B cell (primary cell): ENCODE measurements at regions not wholly inside any gene's neighbourhood (a gene's known extent, or its start where the extent isn't known, plus 50 kb on each side); places are given as distances from the start of the nearest gene placed in this dataset.

Experiments
- ATAC-seq: fragments of 200-7000 bp; cut with Tn5 transposase; one replicate; pipeline ENCODE4 v1.10.0; 2021; ENCODE audit warnings: low read depth, mild to moderate bottlenecking, moderate number of reproducible peaks, moderate library complexity
- CTCF ChIA-PET: fragments of 350-600 bp; sonication (Branson Sonifier 250); formaldehyde crosslinking; loops from one replicate; lab custom pipeline; 2021; ENCODE audit warnings: antibody characterized with exemption, inconsistent platforms; lab: Charles Lee
- POLR2A ChIA-PET: fragments of 350-600 bp; sonication (Branson Sonifier 250); formaldehyde crosslinking; loops from one replicate; lab custom pipeline; 2021; ENCODE audit warnings: antibody characterized with exemption; lab: Charles Lee
- DNase-seq: peaks from one replicate; pipeline ENCODE4 v3.0.0; 2013
- H2AFZ ChIP-seq: 2 replicates; pipeline ENCODE4 v1.6.1; 2012; ENCODE audit warnings: mild to moderate bottlenecking, low read depth, low read length; ENCODE audit not compliant: insufficient read depth, poor library complexity, severe bottlenecking
- H3K27ac ChIP-seq, 2 donors: 1 replicate in 1 of 2; 2 replicates in 1 of 2; pipeline ENCODE4 v1.5.1; 2012 to 2013; ENCODE audit warnings: low read length in 2 of 2, mild to moderate bottlenecking in 2 of 2, moderate library complexity in 1 of 2
- H3K27me3 ChIP-seq, 4 experiments: fragments of 200-600 bp in 1 of 4; sonication (generic) in 1 of 4; replicated peaks in 1 of 4; 1 replicate in 2 of 4; 2 replicates in 2 of 4; pipeline versions ENCODE4 v1.6.1 to v1.7.0; 2013 to 2016; ENCODE audit warnings: low read length in 3 of 4, mild to moderate bottlenecking in 2 of 4, mixed read lengths in 1 of 4, moderate library complexity in 1 of 4; ENCODE audit not compliant: insufficient read depth in 4 of 4, control insufficient read depth in 3 of 4; ENCODE audit errors: control extremely low read depth in 1 of 4
- H3K36me3 ChIP-seq, 2 experiments: replicated peaks in 1 of 2; 1 replicate in 1 of 2; 2 replicates in 1 of 2; pipeline versions ENCODE4 v1.6.1 to v1.7.1; 2013; ENCODE audit warnings: low read length in 1 of 2; ENCODE audit not compliant: insufficient read depth in 2 of 2, control insufficient read depth in 1 of 2; ENCODE audit errors: control extremely low read depth in 1 of 2, extremely low read depth in 1 of 2
- H3K4me1 ChIP-seq, 2 donors: fragments of 200-600 bp in 1 of 2; sonication (generic) in 1 of 2; 1 replicate in 1 of 2; 2 replicates in 1 of 2; pipeline versions ENCODE4 v1.5.1 to v1.6.1; 2013 to 2017; ENCODE audit warnings: low read length in 2 of 2; ENCODE audit not compliant: control insufficient read depth in 2 of 2, insufficient read depth in 2 of 2
- H3K4me2 ChIP-seq: replicated peaks from 2 replicates; pipeline ENCODE3; 2012; ENCODE audit warnings: mild to moderate bottlenecking, low read depth, low read length; ENCODE audit not compliant: poor library complexity, severe bottlenecking
- H3K4me3 ChIP-seq, 5 experiments: fragments of 200-600 bp in 1 of 5; sonication (generic) in 1 of 5; 1 replicate in 3 of 5; 2 replicates in 2 of 5; pipeline versions ENCODE4 v1.5.1 to v1.7.0; 2011 to 2016; ENCODE audit warnings: low read length in 4 of 5, mild to moderate bottlenecking in 4 of 5, low read depth in 2 of 5, control low read depth in 1 of 5, moderate library complexity in 1 of 5; ENCODE audit not compliant: insufficient read depth in 1 of 5; ENCODE audit errors: control extremely low read depth in 1 of 5, extremely low read depth in 1 of 5
- H3K79me2 ChIP-seq: fragments of 200-600 bp; sonication (generic); one replicate; pipeline ENCODE4 v1.6.0; 2016; ENCODE audit warnings: low read length; ENCODE audit not compliant: control insufficient read depth, insufficient read depth
- H3K9ac ChIP-seq: fragments of 200-600 bp; sonication (generic); 2 replicates; pipeline ENCODE4 v1.6.1; 2017; ENCODE audit warnings: mild to moderate bottlenecking, low read length, moderate library complexity
- H3K9me3 ChIP-seq, 3 donors: one replicate each; pipeline versions ENCODE4 v1.6.1 to v1.7.1; 2013; ENCODE audit warnings: low read length in 2 of 3; ENCODE audit not compliant: control insufficient read depth in 2 of 3, insufficient read depth in 1 of 3; ENCODE audit errors: control extremely low read depth in 1 of 3
- H4K20me1 ChIP-seq: 2 replicates; pipeline ENCODE4 v1.6.0; 2012; ENCODE audit warnings: mild to moderate bottlenecking, low read length; ENCODE audit not compliant: insufficient read depth, control insufficient read depth, poor library complexity, severe bottlenecking
- H3K27ac Mint-ChIP-seq: one replicate; pipeline ENCODE4 v1.8.0; 2021; ENCODE audit warnings: mixed read lengths
- H3K27me3 Mint-ChIP-seq: one replicate; pipeline ENCODE4 v1.8.0; 2021; ENCODE audit warnings: mixed read lengths
- H3K4me1 Mint-ChIP-seq: one replicate; pipeline ENCODE4 v1.8.0; 2021; ENCODE audit warnings: mixed read lengths
- H3K4me3 Mint-ChIP-seq: one replicate; pipeline ENCODE4 v1.8.0; 2021; ENCODE audit warnings: mixed read lengths
- H3K9me3 Mint-ChIP-seq: one replicate; pipeline ENCODE4 v1.8.0; 2022; ENCODE audit warnings: mixed read lengths; ENCODE audit not compliant: insufficient read depth
- EZH2 ChIP-seq: IDR thresholded peaks from 2 replicates; pipeline ENCODE4 v1.6.1; 2012; ENCODE audit warnings: borderline replicate concordance, low read depth, mild to moderate bottlenecking, moderate library complexity, low read length; ENCODE audit not compliant: insufficient read depth, poor library complexity, severe bottlenecking
- WGBS: methylation state at CpG from one replicate; pipeline ENCODE4 v1.1.5; 2013; ENCODE audit warnings: missing lambda C conversion rate; ENCODE audit not compliant: insufficient coverage; 5-methylcytosine and 5-hydroxymethylcytosine counted together
- intact Hi-C: fragments of 100-400 bp; cut with micrococcal nuclease; formaldehyde crosslinking; loops from one replicate; pipeline ENCODE4 v1.10.0; 2022
- TF ChIP-seq, protein P1 (sequence below): fragments of 200-600 bp; IDR thresholded peaks from one replicate; pipeline ENCODE4 v1.8.0; 2022; ENCODE audit warnings: antibody characterized with exemption, mild to moderate bottlenecking

DNA sequence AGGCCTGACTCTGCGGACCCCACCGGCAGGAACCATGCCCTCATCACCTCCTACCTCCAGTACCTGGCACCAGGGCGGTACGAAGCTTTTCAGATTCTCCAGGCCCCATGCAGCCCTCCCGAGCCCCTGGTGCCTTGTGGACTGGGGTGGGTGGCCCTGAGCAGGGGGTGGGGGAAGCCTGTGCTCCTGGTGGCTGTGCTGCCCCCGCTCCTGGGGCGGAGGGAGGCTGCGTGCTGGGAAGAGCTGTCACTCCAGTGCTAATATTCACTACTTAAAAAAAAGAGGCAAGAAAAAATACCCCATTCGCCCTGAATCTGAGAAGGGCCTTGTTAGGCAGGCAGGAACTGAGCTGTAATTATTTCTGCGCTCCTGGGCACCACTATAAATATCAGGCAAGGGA lies 111.8 kb downstream of the ENGASE start:
- H3K36me3 ChIP-seq = no peaks in the 10 kb centered on the region
- H3K27me3 ChIP-seq = peaks cover 0 to 51% (median 9%) of the 10 kb centered on the region in 4 experiments
- H3K27me3 Mint-ChIP-seq = peaks cover 50% of the 10 kb centered on the region

DNA sequence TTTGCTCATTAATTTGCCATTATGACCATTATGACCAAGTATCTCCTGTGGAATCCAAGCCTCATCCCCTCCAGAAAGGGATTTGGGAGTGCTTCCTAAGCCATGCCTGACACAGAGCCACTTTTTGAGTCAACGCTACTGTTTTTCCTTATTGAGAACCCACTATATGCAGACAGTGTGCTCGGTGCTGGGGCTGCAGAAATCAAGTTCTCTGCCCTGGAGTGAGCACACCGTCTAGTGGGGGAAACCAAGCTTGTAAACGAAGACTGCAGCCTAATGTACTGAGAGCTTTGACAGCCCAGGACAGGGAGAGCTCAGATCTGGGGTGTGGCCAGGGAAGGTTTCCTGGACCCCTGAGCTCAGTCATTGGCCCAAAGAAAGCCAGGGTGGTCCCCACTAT lies 111.0 kb downstream of the ENGASE start:
- Histone ChIP-seq H3K27ac (no peak overlapping the region), H3K9ac (no peak overlapping the region), H3K27me3 (peaks cover 0 to 45% (median 9%) of the 10 kb centered on the region in 4 experiments), H3K4me2 (no peak overlapping the region), H3K9me3 (peaks cover 0 to 5% (median 0%) of the 10 kb centered on the region in 3 donors), H3K4me1 (peaks cover 0 to 4% of the 10 kb centered on the region in 2 donors), H3K79me2 (no peaks in the 10 kb centered on the region), H3K36me3 (no peaks in the 10 kb centered on the region), H3K4me3 (no peak overlapping the region), H4K20me1 (no peaks in the 10 kb centered on the region), H2AFZ (no peak overlapping the region)
- Mint-ChIP-seq H3K27me3 (peaks cover 51% of the 10 kb centered on the region), H3K9me3 (no peaks in the 10 kb centered on the region), H3K27ac (no peak overlapping the region), H3K4me1 (peaks cover 5% of the 10 kb centered on the region), H3K4me3 (no peak overlapping the region)
- POLR2A ChIA-PET = no interaction called here
- TF ChIP-seq EZH2 = no peak
- TF ChIP-seq, protein P1, sequence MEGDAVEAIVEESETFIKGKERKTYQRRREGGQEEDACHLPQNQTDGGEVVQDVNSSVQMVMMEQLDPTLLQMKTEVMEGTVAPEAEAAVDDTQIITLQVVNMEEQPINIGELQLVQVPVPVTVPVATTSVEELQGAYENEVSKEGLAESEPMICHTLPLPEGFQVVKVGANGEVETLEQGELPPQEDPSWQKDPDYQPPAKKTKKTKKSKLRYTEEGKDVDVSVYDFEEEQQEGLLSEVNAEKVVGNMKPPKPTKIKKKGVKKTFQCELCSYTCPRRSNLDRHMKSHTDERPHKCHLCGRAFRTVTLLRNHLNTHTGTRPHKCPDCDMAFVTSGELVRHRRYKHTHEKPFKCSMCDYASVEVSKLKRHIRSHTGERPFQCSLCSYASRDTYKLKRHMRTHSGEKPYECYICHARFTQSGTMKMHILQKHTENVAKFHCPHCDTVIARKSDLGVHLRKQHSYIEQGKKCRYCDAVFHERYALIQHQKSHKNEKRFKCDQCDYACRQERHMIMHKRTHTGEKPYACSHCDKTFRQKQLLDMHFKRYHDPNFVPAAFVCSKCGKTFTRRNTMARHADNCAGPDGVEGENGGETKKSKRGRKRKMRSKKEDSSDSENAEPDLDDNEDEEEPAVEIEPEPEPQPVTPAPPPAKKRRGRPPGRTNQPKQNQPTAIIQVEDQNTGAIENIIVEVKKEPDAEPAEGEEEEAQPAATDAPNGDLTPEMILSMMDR = no peak
- ATAC-seq (no peak), DNase-seq (no peak)
- intact Hi-C loops = no loop called here
- CTCF ChIA-PET = interaction anchor here (1.6 to 8.7 kb wide), 2 partner anchors 206 to 215 kb away, joined by 3 to 277 read pairs; no protein-coding TSS in a partner anchor
- 76% methylated on average over 4 of the region's 4 CpGs for WGBS

More for the DNA sequence above, 111.8 kb downstream of the ENGASE start:
- no peak overlapping the region for H3K27ac ChIP-seq
- peaks cover 0 to 5% (median 0%) of the 10 kb centered on the region in 3 donors for H3K9me3 ChIP-seq
- POLR2A ChIA-PET = no interaction called here
- intact Hi-C loops = no loop called here
- Mint-ChIP-seq H3K9me3 (no peaks in the 10 kb centered on the region), H3K27ac (no peak overlapping the region), H3K4me1 (peaks cover 5% of the 10 kb centered on the region), H3K4me3 (no peak overlapping the region)
- 75% methylated on average over 5 of the region's 10 CpGs for WGBS
- H4K20me1 ChIP-seq = no peaks in the 10 kb centered on the region
- H3K4me1 ChIP-seq = peaks cover 0 to 4% of the 10 kb centered on the region in 2 donors
- TF ChIP-seq, protein P1 = no peak
- TF ChIP-seq EZH2 = no peak
- no peak overlapping the region for H2AFZ ChIP-seq
- H3K4me3 ChIP-seq = no peak overlapping the region
- no peak overlapping the region for H3K4me2 ChIP-seq
- no peaks in the 10 kb centered on the region for H3K79me2 ChIP-seq
- CTCF ChIA-PET = interaction anchor here (1.3 to 8.7 kb wide), 3 partner anchors 20 to 214 kb away, joined by 3 to 277 read pairs (median 3); no protein-coding TSS in a partner anchor
- H3K9ac ChIP-seq = no peak overlapping the region
- no peak for DNase-seq
- ATAC-seq = no peak
